ENCODE measurements at regions not wholly inside any gene's neighbourhood (a gene's known extent, or its start where the extent isn't known, plus 50 kb on each side); places are given as distances from the start of the nearest gene placed in this dataset.

DNA sequence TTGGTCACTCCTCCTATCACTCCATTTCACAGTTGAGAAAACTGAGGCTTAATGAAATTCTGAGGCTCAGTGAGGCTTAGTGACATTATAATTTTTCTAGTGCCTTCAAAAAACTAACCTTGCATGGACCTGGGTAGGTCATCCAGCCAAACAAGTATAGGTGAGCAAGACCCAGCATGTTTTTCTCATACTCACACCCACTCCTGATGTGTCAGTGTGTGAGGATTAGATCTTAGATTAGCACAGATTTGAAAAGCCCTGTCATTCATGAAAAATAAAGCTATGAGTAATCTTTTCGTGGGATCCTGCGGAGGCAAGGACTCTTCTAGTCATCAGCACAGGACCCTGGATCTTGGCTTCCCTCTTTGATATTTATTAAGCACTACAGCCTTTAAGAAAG is 146.7 kb downstream of the CHIC2 start:
- TF ChIP-seq ZNF776 (tag by site-specific recombination; IDR thresholded peaks at IDR 0.05; ENCODE audit: borderline replicate concordance) (no peak), OSR2 (tag by site-specific recombination; IDR thresholded peaks at IDR 0.05) (no peak), ZNF335 (tag by site-specific recombination; conservative IDR thresholded peaks at IDR 0.05) (no peak), ZFP3 (tag by site-specific recombination; IDR thresholded peaks at IDR 0.05; ENCODE audit: low read depth) (no peak), HOXD13 (CRISPR knock-in tag; IDR thresholded peaks at IDR 0.05; ENCODE audit: borderline replicate concordance) (no peak), ZNF530 (tag by site-specific recombination; IDR thresholded peaks at IDR 0.05; ENCODE audit: low read depth) (no peak), BCL11A (tag by site-specific recombination; IDR thresholded peaks at IDR 0.05; ENCODE audit: low read depth) (no peak), KLF1 (tag by site-specific recombination; IDR thresholded peaks at IDR 0.05) (no peak), ZNF184 (tag by site-specific recombination; IDR thresholded peaks at IDR 0.05) (no peak)
- TF ChIP-seq, protein P1, sequence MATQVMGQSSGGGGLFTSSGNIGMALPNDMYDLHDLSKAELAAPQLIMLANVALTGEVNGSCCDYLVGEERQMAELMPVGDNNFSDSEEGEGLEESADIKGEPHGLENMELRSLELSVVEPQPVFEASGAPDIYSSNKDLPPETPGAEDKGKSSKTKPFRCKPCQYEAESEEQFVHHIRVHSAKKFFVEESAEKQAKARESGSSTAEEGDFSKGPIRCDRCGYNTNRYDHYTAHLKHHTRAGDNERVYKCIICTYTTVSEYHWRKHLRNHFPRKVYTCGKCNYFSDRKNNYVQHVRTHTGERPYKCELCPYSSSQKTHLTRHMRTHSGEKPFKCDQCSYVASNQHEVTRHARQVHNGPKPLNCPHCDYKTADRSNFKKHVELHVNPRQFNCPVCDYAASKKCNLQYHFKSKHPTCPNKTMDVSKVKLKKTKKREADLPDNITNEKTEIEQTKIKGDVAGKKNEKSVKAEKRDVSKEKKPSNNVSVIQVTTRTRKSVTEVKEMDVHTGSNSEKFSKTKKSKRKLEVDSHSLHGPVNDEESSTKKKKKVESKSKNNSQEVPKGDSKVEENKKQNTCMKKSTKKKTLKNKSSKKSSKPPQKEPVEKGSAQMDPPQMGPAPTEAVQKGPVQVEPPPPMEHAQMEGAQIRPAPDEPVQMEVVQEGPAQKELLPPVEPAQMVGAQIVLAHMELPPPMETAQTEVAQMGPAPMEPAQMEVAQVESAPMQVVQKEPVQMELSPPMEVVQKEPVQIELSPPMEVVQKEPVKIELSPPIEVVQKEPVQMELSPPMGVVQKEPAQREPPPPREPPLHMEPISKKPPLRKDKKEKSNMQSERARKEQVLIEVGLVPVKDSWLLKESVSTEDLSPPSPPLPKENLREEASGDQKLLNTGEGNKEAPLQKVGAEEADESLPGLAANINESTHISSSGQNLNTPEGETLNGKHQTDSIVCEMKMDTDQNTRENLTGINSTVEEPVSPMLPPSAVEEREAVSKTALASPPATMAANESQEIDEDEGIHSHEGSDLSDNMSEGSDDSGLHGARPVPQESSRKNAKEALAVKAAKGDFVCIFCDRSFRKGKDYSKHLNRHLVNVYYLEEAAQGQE (tag by site-specific recombination; IDR thresholded peaks at IDR 0.05) = no peak
- TF ChIP-seq, protein P2, sequence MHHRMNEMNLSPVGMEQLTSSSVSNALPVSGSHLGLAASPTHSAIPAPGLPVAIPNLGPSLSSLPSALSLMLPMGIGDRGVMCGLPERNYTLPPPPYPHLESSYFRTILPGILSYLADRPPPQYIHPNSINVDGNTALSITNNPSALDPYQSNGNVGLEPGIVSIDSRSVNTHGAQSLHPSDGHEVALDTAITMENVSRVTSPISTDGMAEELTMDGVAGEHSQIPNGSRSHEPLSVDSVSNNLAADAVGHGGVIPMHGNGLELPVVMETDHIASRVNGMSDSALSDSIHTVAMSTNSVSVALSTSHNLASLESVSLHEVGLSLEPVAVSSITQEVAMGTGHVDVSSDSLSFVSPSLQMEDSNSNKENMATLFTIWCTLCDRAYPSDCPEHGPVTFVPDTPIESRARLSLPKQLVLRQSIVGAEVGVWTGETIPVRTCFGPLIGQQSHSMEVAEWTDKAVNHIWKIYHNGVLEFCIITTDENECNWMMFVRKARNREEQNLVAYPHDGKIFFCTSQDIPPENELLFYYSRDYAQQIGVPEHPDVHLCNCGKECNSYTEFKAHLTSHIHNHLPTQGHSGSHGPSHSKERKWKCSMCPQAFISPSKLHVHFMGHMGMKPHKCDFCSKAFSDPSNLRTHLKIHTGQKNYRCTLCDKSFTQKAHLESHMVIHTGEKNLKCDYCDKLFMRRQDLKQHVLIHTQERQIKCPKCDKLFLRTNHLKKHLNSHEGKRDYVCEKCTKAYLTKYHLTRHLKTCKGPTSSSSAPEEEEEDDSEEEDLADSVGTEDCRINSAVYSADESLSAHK (tag by site-specific recombination; IDR thresholded peaks at IDR 0.05) = no peak
- TF ChIP-seq, protein P3, sequence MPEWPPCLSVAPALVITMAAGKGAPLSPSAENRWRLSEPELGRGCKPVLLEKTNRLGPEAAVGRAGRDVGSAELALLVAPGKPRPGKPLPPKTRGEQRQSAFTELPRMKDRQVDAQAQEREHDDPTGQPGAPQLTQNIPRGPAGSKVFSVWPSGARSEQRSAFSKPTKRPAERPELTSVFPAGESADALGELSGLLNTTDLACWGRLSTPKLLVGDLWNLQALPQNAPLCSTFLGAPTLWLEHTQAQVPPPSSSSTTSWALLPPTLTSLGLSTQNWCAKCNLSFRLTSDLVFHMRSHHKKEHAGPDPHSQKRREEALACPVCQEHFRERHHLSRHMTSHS (tag by site-specific recombination; IDR thresholded peaks at IDR 0.05) = no peak
- TF ChIP-seq, protein P4, sequence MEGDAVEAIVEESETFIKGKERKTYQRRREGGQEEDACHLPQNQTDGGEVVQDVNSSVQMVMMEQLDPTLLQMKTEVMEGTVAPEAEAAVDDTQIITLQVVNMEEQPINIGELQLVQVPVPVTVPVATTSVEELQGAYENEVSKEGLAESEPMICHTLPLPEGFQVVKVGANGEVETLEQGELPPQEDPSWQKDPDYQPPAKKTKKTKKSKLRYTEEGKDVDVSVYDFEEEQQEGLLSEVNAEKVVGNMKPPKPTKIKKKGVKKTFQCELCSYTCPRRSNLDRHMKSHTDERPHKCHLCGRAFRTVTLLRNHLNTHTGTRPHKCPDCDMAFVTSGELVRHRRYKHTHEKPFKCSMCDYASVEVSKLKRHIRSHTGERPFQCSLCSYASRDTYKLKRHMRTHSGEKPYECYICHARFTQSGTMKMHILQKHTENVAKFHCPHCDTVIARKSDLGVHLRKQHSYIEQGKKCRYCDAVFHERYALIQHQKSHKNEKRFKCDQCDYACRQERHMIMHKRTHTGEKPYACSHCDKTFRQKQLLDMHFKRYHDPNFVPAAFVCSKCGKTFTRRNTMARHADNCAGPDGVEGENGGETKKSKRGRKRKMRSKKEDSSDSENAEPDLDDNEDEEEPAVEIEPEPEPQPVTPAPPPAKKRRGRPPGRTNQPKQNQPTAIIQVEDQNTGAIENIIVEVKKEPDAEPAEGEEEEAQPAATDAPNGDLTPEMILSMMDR (tag by site-specific recombination; IDR thresholded peaks at IDR 0.05) = no peak
